WTC11 (cell line): ENCODE measurements at regions not wholly inside any gene's neighbourhood (a gene's known extent, or its start where the extent isn't known, plus 50 kb on each side); places are given as distances from the start of the nearest gene placed in this dataset.

Experiments used
- ATAC-seq: fragments of 200-7000 bp; cut with Tn5 transposase; 2 replicates; pipeline ENCODE4 v1.10.0; 2021; ENCODE audit warnings: mild to moderate bottlenecking, moderate library complexity
- CTCF ChIA-PET: fragments of 300-600 bp; sonication (Branson Sonifier 250); formaldehyde crosslinking; loops from one replicate; lab custom pipeline; 2021; ENCODE audit warnings: antibody characterized with exemption; lab: Charles Lee
- POLR2A ChIA-PET: fragments of 350-600 bp; sonication (Branson Sonifier 250); formaldehyde crosslinking; loops from one replicate; lab custom pipeline; 2021; ENCODE audit warnings: antibody characterized with exemption; lab: Charles Lee
- DNase-seq: peaks from one replicate; pipeline ENCODE4 v3.0.0; 2021; ENCODE audit warnings: low spot score
- H3K27ac Mint-ChIP-seq: 2 replicates; pipeline ENCODE4 v1.8.0; 2021; ENCODE audit warnings: mixed read lengths
- H3K27me3 Mint-ChIP-seq: 2 replicates; pipeline ENCODE4 v1.8.0; 2021; ENCODE audit warnings: low read depth, mild to moderate bottlenecking, moderate library complexity, mixed read lengths
- H3K36me3 Mint-ChIP-seq: 2 replicates; pipeline ENCODE4 v1.8.0; 2021; ENCODE audit warnings: mixed read lengths
- H3K4me1 Mint-ChIP-seq: 2 replicates; pipeline ENCODE4 v1.8.0; 2022; ENCODE audit warnings: mixed read lengths
- H3K4me3 Mint-ChIP-seq: 2 replicates; pipeline ENCODE4 v1.8.0; 2021; ENCODE audit warnings: mild to moderate bottlenecking, moderate library complexity, mixed read lengths
- H3K9me3 Mint-ChIP-seq: 2 replicates; pipeline ENCODE4 v1.8.0; 2021; ENCODE audit warnings: mixed read lengths
- ESRRA ChIP-seq: sonication (generic); formaldehyde crosslinking; IDR thresholded peaks from 2 replicates; pipeline ENCODE4 v1.8.1; 2022; ENCODE audit warnings: mild to moderate bottlenecking, missing genetic modification reagents, borderline replicate concordance
- FOXP1 ChIP-seq: sonication (generic); formaldehyde crosslinking; IDR thresholded peaks from 2 replicates; pipeline ENCODE4 v1.8.0; 2022; ENCODE audit warnings: missing genetic modification reagents, mild to moderate bottlenecking, moderate library complexity, borderline replicate concordance
- MYBL2 ChIP-seq: sonication (generic); formaldehyde crosslinking; IDR thresholded peaks from 2 replicates; pipeline ENCODE4 v1.8.1; 2023; ENCODE audit warnings: mild to moderate bottlenecking, moderate library complexity, missing genetic modification reagents
- NFE2L1 ChIP-seq: sonication (generic); formaldehyde crosslinking; IDR thresholded peaks from 2 replicates; pipeline ENCODE4 v1.8.1; 2023; ENCODE audit warnings: missing genetic modification reagents
- PRDM15 ChIP-seq: sonication (generic); formaldehyde crosslinking; IDR thresholded peaks from 2 replicates; pipeline ENCODE4 v1.8.0; 2022; ENCODE audit warnings: missing genetic modification reagents
- STAT6 ChIP-seq: sonication (generic); formaldehyde crosslinking; conservative IDR thresholded peaks from 2 replicates; pipeline ENCODE4 v1.8.1; 2023; ENCODE audit warnings: mild to moderate bottlenecking, low read depth, missing genetic modification reagents, moderate library complexity
- TEAD4 ChIP-seq: sonication (generic); formaldehyde crosslinking; IDR thresholded peaks from 2 replicates; pipeline ENCODE4 v1.8.0; 2022; ENCODE audit warnings: mild to moderate bottlenecking, missing genetic modification reagents
- USF2 ChIP-seq: sonication (generic); formaldehyde crosslinking; IDR thresholded peaks from 2 replicates; pipeline ENCODE4 v1.8.1; 2023; ENCODE audit warnings: mild to moderate bottlenecking, missing genetic modification reagents, moderate library complexity
- ZNF416 ChIP-seq: fragments of 250-450 bp; sonication (Bioruptor Pico); IDR thresholded peaks from 2 replicates; pipeline ENCODE4 v1.9.0; 2021; ENCODE audit warnings: mild to moderate bottlenecking, inconsistent platforms
- TF ChIP-seq, protein P1 (sequence below): fragments of 250-450 bp; sonication (Bioruptor Pico); IDR thresholded peaks from 2 replicates; pipeline ENCODE4 v1.9.0; 2021; ENCODE audit warnings: mild to moderate bottlenecking, borderline replicate concordance
- TF ChIP-seq, protein P2 (sequence below): sonication (generic); formaldehyde crosslinking; conservative IDR thresholded peaks from 2 replicates; pipeline ENCODE4 v1.8.1; 2022; ENCODE audit warnings: mild to moderate bottlenecking, missing genetic modification reagents

DNA sequence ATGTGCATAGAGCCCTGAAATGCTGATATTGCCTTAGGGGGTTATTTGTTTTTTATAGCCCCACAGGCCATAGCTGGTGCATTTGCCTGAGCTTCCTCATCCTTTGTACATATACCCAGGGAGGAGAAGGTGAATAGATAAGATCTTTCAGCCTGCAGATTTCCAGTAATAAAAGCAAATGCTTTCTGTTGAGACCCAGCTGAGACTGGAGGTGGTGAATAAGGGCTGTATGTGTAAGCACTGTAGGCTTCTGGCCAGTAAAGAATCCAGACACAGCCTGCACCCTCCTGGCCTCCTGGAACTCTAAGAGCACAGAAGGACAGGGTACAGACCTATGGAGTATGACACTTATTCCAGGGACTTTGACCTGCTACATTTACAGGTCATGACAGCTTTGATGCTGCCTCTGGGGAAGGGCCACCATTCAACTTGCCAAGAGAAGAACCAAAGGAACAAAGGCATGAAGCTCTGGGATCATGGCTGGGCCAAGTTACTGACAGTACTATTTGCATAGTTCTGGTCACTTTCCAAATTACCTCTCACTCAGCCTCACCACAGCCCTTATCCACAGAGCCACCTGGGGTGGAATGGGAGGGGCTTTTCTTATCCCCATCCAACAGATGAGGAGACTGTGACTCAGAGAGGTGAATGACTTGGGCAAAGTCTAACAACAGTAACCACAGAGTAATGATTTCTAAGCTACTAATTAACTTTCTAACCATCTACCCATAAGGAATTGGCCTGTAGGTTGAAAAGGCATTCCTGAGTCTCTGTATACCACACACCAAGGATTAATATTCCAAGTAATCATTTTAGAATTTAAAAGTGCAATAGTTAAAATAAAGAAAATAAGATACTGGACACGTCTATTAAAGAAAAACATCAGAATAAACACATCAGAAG is 604.5 kb upstream of the KLF4 start (continued):
- no peak for TF ChIP-seq STAT6 (CRISPR knock-in tag)

GRCh38 chr9:108088916-108089315 is 599.3 kb upstream of the KLF4 start:
- ATAC-seq (peak; percentile 59; the same call in 1 of the 2 replicates), DNase-seq (no peak)
- Mint-ChIP-seq H3K9me3 (peaks cover 46% of the 10 kb centered on the region), H3K36me3 (peaks cover 18% of the 10 kb centered on the region), H3K4me3 (no peak overlapping the region), H3K27ac (no peak overlapping the region), H3K27me3 (peaks cover 26% of the 10 kb centered on the region), H3K4me1 (peaks cover 29% of the 10 kb centered on the region)
- ChIA-PET POLR2A (no interaction called here), CTCF (interaction anchor here (0.5 kb wide), 1 partner anchor 29 kb away, joined by 5 read pairs; no protein-coding TSS in a partner anchor)
- TF ChIP-seq, protein P1, sequence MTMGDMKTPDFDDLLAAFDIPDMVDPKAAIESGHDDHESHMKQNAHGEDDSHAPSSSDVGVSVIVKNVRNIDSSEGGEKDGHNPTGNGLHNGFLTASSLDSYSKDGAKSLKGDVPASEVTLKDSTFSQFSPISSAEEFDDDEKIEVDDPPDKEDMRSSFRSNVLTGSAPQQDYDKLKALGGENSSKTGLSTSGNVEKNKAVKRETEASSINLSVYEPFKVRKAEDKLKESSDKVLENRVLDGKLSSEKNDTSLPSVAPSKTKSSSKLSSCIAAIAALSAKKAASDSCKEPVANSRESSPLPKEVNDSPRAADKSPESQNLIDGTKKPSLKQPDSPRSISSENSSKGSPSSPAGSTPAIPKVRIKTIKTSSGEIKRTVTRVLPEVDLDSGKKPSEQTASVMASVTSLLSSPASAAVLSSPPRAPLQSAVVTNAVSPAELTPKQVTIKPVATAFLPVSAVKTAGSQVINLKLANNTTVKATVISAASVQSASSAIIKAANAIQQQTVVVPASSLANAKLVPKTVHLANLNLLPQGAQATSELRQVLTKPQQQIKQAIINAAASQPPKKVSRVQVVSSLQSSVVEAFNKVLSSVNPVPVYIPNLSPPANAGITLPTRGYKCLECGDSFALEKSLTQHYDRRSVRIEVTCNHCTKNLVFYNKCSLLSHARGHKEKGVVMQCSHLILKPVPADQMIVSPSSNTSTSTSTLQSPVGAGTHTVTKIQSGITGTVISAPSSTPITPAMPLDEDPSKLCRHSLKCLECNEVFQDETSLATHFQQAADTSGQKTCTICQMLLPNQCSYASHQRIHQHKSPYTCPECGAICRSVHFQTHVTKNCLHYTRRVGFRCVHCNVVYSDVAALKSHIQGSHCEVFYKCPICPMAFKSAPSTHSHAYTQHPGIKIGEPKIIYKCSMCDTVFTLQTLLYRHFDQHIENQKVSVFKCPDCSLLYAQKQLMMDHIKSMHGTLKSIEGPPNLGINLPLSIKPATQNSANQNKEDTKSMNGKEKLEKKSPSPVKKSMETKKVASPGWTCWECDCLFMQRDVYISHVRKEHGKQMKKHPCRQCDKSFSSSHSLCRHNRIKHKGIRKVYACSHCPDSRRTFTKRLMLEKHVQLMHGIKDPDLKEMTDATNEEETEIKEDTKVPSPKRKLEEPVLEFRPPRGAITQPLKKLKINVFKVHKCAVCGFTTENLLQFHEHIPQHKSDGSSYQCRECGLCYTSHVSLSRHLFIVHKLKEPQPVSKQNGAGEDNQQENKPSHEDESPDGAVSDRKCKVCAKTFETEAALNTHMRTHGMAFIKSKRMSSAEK (CRISPR knock-in tag): no peak
- TF ChIP-seq MYBL2 (no peak), TEAD4 (no peak), FOXP1 (CRISPR knock-in tag) (no peak), ESRRA (CRISPR knock-in tag) (no peak), USF2 (CRISPR knock-in tag) (no peak), PRDM15 (CRISPR knock-in tag) (no peak), NFE2L1 (CRISPR knock-in tag) (no peak), ZNF416 (CRISPR knock-in tag) (no peak)
- TF ChIP-seq, protein P2, sequence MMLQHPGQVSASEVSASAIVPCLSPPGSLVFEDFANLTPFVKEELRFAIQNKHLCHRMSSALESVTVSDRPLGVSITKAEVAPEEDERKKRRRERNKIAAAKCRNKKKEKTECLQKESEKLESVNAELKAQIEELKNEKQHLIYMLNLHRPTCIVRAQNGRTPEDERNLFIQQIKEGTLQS (CRISPR knock-in tag): no peak
